Activated effector memory CD4-positive, alpha-beta T cell treated with anti-CD3 and anti-CD28 coated beads, Interleukin-2, amount 50 U/mL, for 16 hours (primary cell): ENCODE measurements at regions not wholly inside any gene's neighbourhood (a gene's known extent, or its start where the extent isn't known, plus 50 kb on each side); places are given as distances from the start of the nearest gene placed in this dataset.
A peak's percentile ranks its signal among the peaks of the same experiment; 100 is the strongest.

Experiments used
- DNase-seq: peaks from one replicate; pipeline ENCODE4 v3.0.0-alpha.2; 2020

GRCh38 chr2:121972203-121972602, 216.8 kb downstream of the TSN start:
- no peak for DNase-seq

DNA sequence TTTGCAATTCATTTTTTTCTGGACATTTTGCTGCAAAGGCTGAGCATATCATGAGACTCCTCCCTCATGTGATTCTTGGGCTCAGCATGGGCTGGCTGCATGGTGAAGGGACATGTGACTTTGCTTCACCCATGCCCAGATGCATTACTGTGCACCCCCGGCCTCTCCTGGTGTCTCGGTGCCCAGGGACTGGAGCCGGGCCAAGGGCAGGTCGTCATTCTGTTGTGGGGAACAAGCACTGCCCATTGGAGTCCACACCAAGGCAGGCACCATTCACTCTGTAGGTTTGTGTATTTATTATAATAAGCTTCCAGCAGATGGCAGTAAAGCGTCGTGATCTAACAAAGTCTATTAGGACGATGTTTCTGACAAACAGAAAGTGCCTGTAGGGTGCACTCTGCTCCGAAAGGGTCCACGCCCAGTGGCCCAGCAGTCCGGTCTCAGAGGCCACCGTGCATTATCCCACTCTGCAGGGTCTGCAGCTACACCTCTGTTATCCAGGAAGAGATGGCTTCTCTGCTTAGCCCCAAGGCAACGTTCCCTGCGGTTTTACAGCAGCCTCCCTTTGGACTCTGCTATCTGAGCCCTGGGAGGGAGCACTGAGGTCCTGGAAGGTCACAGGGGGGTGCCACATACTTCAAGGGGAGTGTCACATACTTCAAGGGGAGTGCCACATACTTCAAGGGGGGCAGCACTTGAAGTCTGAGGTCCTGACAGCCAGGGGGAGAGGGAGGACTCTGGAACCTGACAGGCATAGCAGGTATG, 219.6 kb downstream of the TSN start:
- DNase-seq = peak; percentile 72

DNA sequence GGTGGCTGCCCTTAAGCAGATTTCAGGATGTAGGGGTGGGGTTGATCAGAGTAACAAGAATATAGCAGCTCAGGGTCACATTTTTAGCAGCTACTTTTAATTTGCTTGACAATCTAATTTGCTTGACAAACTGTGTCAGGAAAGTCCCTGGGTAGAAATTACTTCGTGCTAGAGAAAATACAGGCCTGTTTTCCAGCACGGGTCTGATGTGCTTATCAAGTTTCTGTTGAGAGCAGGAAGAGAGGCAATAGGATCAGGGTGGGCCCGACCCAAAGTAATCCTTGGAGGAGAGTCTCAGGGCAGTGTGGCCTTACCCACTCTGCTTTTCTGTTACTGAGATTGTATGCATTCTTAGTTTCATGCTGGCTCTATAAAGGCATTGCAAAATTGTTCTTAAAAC, 221.5 kb downstream of the TSN start:
- DNase-seq = no peak

GRCh38 chr2:121977326-121977725, 221.9 kb downstream of the TSN start:
- no peak for DNase-seq

- no peak for DNase-seq
These were observed 237.2 kb downstream of the TSN start for GRCh38 chr2:121992700-121993099.

DNA sequence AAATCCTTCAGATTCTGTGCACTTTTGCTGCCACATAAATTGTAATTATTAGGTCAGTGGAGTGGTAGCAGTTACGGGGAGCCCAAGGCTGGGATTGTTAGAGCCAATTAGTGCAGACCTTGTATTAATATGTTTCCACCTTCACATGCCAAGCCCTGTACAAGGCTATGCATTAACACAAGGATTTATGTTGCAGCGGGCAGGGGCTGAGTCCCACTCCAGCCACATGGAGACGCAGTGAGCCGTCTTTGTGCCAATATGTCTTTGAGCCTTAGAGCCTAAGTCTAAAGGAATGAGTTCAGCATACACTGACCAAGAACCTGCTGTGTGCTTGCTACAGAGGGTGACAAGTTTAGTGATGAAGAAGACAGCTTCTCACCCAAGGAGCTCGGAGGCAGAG, 238.2 kb downstream of the TSN start:
- DNase-seq = no peak

DNA sequence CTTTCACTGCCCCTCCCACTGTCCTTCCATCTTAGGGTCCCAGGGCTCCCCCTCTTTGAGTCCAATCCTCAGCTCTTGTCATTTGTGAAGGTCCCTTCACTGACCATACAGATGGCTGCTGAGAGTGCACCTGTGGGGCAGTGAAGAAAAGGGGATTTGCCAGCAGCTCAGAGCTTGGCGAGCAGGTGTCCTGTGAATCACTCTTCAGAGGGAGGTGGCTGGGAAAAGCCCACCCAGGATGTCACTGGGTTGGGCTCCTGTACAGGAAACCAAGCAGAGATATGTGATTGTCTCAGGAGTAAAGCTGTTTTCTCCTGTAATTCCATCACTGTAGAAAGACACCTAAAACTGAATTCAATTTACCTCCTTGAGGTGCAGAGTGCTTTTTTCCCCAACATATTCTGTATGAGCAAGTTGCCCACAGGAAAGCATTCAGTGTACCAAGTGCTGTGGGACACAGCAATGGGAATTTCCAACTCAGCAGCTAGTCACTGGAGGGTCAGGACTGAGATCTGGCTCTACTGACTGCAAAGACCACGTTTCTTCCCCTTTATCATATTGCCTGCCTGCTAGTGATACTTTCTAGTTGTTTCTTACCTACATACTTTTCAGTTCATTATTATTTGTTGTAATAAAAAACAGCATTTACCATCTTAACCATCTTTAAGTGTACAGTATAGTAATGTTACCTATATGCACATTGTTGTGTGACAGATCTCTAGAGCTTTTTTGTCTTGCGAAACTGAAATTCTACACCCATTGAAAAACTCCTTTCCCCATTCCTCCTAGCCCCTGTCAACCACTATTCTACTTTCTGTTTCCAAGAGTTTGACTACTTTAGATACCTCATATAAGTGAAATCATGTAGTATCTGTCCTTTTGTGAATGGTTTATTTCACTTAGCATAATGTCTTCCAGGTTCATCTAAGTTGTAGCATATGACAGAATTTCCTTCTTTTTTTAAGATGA, 239.1 kb downstream of the TSN start:
- DNase-seq = no peak

GRCh38 chr2:121998751-121999150, 243.3 kb downstream of the TSN start:
- no peak for DNase-seq

DNA sequence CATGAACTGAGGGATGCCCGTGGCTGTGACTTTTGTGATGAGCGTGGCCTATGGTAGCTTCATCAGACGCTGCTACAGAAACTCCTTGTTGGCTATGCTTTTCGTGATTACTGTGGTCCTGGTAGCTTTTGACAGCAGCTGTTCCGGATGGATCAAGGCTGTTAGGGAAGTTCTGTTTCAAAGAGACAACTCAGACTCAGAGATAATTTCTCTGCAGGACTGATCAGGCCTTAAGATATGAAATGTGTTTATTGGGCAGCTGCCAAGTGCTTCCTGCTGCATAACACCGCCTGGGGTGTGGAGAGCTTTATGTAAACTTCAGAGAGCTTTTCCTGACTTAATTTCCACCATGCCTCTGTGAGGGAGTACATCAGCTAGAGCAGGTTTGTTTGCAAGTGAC, 243.8 kb downstream of the TSN start:
- DNase-seq = no peak

DNA sequence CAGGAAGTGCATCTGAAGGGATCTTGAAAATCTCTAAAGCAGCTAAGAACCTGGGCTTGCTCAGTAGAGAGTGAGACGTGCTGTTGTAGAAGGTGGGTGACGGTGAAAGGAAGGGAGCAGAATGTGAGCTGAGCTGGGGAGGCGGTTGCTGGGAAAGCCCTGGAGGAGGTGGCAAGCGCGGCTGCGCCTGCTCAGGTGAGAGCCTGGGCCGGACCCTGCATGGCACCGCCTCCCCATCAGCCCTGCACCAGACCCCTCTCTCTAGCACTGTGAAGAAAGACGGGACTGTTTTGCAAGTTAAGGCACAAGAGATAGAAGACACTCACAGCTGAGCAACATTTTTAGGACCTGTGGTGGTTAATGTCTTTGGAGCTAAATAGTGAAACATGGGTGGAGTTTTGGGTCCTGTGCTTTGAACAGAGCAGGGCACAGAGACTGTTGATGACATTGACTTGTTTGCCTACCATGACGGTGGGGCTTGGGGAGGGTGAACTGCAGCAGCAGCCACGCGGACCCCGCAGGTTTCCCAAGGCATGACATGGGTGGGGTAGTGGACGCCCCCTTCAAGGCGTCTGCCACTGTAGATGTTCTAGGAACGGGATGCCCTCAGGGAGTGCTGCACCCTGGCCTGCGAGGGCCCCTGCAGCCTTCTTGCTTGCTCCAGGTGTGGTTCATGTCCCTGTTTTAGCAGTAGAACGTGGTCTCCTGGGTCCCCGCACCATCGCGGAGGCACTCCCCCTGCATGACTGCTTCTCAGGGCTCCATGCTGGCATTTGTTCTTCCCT, 245.3 kb downstream of the TSN start:
- DNase-seq = no peak

- DNase-seq = no peak
These were observed 246.0 kb downstream of the TSN start for GRCh38 chr2:122001441-122001874.

GRCh38 chr2:122003196-122003940, 247.9 kb downstream of the TSN start:
- no peak for DNase-seq

- no peak for DNase-seq
These were observed 251.7 kb downstream of the TSN start for GRCh38 chr2:122007126-122007525.

GRCh38 chr2:122007577-122007976, 252.1 kb downstream of the TSN start:
- DNase-seq = no peak

DNA sequence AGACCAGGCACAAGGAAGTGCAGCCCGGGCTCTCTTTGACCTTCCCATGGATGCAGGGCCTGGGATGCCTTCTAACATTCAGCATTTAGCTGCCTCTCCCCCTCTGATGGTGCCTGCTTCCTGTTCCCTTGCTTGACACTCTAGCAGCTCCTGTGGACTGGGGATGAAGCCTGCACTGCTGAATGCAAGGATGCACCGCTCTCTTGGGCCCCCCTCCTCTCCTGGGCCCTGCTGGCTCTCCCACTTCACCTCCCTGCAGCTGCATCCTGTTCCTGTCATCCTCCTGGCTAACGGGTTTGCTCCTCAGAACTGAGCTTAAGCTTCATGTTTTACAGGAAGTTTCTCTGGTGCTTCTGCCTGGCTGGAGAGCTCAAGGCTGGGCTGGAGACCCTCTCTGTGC, 254.1 kb downstream of the TSN start:
- DNase-seq = no peak

- no peak for DNase-seq
These were observed 256.2 kb downstream of the TSN start for GRCh38 chr2:122011493-122012270.

DNA sequence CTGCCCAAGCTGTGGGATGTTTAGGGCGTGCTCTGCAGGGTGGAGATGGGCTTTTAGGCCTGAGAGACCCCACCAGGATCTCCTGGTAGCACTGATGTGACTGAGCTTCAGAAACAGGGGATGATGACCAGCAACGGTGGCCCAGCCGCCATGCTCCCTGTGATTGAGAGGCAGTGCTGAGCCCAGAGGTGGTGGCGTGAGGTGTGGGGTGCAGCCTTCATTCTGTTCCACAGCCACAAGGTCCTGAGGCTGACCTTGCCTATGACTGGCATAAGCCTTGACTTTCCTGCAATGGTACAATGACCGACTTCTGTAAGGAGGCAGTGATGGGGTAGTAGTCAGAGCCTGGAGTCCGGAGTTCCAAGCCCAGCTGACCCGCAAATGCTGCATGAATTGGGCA, 263.3 kb downstream of the TSN start:
- no peak for DNase-seq

DNA sequence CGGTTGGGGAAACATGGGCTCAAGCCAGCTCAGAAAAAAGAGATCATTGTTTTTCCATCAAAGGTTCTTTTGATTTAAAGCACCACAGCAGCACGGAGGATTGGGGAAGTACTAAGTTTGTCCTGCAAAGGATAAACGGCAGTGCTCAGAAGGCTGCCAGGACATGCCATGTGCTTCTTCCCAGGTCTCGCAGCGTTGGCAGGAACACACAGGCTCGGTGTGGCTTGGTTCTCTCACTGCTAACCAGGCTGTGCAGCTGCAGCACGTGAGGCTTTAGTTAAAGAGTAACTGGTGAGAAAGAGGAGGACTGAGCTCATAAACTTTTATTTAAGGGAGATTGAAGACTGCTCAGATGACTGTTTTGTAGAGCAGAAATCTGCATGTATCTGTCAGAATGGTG, 264.3 kb downstream of the TSN start:
- no peak for DNase-seq

GRCh38 chr2:122020377-122020776, 264.9 kb downstream of the TSN start:
- no peak for DNase-seq

DNA sequence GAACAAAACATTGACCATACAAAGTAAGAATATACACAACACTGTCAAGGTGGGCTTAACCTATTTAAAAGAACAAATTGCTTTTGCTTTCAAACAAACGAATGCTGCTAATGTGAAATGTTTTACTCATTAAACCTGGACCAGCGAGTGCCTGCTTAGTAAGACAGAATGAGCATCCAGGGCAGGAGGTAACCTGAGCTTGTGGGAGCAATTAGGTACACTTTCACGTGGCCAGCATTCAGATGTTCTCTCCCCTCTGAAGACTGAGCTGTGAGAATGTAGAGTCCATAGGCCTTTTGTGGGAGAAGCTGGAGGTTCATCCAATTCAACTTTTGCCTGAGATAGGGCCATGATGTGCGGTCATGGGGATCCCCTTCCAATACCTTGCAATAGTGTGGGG, 266.5 kb downstream of the TSN start:
- DNase-seq = no peak

DNA sequence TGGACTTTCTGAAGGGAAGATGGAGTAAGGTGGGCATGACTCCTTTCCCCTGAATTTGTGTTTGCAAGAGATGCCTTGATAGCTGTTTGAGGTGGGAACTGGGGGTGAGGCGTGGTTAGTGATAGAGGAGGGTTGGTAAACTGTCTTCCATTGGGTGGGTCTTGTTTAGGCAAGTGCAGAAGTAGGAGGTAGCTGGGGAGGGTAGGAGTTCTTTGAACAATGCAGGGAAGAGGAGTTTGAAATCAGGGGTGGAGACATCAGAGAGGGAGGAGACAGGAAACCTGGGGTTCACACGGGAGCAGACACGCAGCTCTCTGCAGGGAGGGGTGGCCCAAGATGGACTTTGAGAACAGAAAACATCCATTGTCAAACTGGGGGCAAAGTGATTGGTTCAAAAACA, 267.1 kb downstream of the TSN start:
- no peak for DNase-seq
